Vagina (tissue), 2 donors: ENCODE measurements at regions not wholly inside any gene's neighbourhood (a gene's known extent, or its start where the extent isn't known, plus 50 kb on each side); places are given as distances from the start of the nearest gene placed in this dataset.
"Not testable (repeated sequence)": the region's sequence is repeated elsewhere in the genome, so short reads cannot be mapped to it uniquely, and the experiment has no call there.

Source experiments
- DNase-seq, 2 donors: peaks; one replicate each; pipeline ENCODE4 v3.0.0-alpha.2; 2017; ENCODE audit errors: extremely low spot score in 2 of 2
- H3K27ac ChIP-seq: fragments of 200-600 bp; sonication (generic); one replicate; pipeline ENCODE4 v1.5.1; 2019
- H3K27me3 ChIP-seq: fragments of 200-600 bp; sonication (generic); one replicate; pipeline ENCODE4 v1.5.1; 2019
- H3K36me3 ChIP-seq, 2 donors: fragments of 200-600 bp; sonication (generic); one replicate each; pipeline ENCODE4 v1.5.1; 2017 to 2019
- H3K4me1 ChIP-seq: fragments of 200-600 bp; sonication (generic); one replicate; pipeline ENCODE4 v1.5.1; 2019
- H3K4me3 ChIP-seq, 2 donors: fragments of 200-600 bp; sonication (generic); 1 replicate in 1 of 2; 2 replicates in 1 of 2; pipeline ENCODE4 v1.5.1; 2016 to 2019
- H3K9me3 ChIP-seq: fragments of 200-600 bp; sonication (generic); one replicate; pipeline ENCODE4 v1.5.1; 2019
- POLR2A ChIP-seq, 2 donors: fragments of 450-650 bp; IDR thresholded peaks; one replicate each; pipeline ENCODE4 v1.6.1; 2017; ENCODE audit warnings: antibody characterized with exemption in 2 of 2, mild to moderate bottlenecking in 2 of 2, moderate library complexity in 2 of 2
- POLR2AphosphoS5 ChIP-seq, 2 donors: sonication (generic); formaldehyde crosslinking; IDR thresholded peaks; one replicate each; pipeline ENCODE4 v1.9.0; 2017; ENCODE audit warnings: antibody characterized with exemption in 2 of 2, mild to moderate bottlenecking in 2 of 2, low read depth in 1 of 2; ENCODE audit not compliant: insufficient read depth in 1 of 2
- intact Hi-C: fragments of 100-400 bp; cut with DNase I; formaldehyde crosslinking; loops from one replicate; pipeline ENCODE4 v1.15.1; 2023
- TF ChIP-seq, protein P1 (sequence below), 3 experiments: fragments of 450-650 bp in 2 of 3; fragments of 200-600 bp in 1 of 3; sonication (generic) in 1 of 3; IDR thresholded peaks; one replicate each; pipeline ENCODE4 v1.5.1; 2017 to 2019; ENCODE audit warnings: antibody characterized with exemption in 3 of 3, mild to moderate bottlenecking in 2 of 3, moderate library complexity in 2 of 3

- Histone ChIP-seq H3K4me1 (no peaks in the 10 kb centered on the region), H3K9me3 (no peaks in the 10 kb centered on the region), H3K27ac (no peak overlapping the region), H3K4me3 (no peak overlapping the region), H3K27me3 (no peaks in the 10 kb centered on the region), H3K36me3 (no peaks in the 10 kb centered on the region)
- intact Hi-C loops, result no loop called here
- DNase-seq, result no peak
- no peak for TF ChIP-seq POLR2AphosphoS5 (IDR thresholded peaks at IDR 0.05; ENCODE audit: insufficient read depth in 1 of 2, low read depth in 1 of 2)
Observed at GRCh38 chr10:117762126-117762818, 219.7 kb downstream of the EMX2 start.

GRCh38 chr10:117762819-117763172 is 220.2 kb downstream of the EMX2 start:
- TF ChIP-seq POLR2A (IDR thresholded peaks at IDR 0.05) (no peak), POLR2AphosphoS5 (IDR thresholded peaks at IDR 0.05; ENCODE audit: insufficient read depth in 1 of 2, low read depth in 1 of 2) (no peak)
- TF ChIP-seq, protein P1, sequence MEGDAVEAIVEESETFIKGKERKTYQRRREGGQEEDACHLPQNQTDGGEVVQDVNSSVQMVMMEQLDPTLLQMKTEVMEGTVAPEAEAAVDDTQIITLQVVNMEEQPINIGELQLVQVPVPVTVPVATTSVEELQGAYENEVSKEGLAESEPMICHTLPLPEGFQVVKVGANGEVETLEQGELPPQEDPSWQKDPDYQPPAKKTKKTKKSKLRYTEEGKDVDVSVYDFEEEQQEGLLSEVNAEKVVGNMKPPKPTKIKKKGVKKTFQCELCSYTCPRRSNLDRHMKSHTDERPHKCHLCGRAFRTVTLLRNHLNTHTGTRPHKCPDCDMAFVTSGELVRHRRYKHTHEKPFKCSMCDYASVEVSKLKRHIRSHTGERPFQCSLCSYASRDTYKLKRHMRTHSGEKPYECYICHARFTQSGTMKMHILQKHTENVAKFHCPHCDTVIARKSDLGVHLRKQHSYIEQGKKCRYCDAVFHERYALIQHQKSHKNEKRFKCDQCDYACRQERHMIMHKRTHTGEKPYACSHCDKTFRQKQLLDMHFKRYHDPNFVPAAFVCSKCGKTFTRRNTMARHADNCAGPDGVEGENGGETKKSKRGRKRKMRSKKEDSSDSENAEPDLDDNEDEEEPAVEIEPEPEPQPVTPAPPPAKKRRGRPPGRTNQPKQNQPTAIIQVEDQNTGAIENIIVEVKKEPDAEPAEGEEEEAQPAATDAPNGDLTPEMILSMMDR (IDR thresholded peaks at IDR 0.05), result no peak
- no peak overlapping the region for H3K27ac ChIP-seq
- H3K27me3 ChIP-seq, result no peaks in the 10 kb centered on the region
- intact Hi-C loops, result no loop called here
- H3K36me3 ChIP-seq, result no peaks in the 10 kb centered on the region
- no peak for DNase-seq
- H3K4me1 ChIP-seq, result no peaks in the 10 kb centered on the region
- H3K9me3 ChIP-seq, result no peaks in the 10 kb centered on the region
- H3K4me3 ChIP-seq, result no peak overlapping the region

- no peak for DNase-seq
- H3K36me3 ChIP-seq, result no peaks in the 10 kb centered on the region
- no peaks in the 10 kb centered on the region for H3K4me1 ChIP-seq
- no peaks in the 10 kb centered on the region for H3K27me3 ChIP-seq
- no peak overlapping the region for H3K27ac ChIP-seq
- TF ChIP-seq POLR2A (IDR thresholded peaks at IDR 0.05) (no peak), POLR2AphosphoS5 (IDR thresholded peaks at IDR 0.05; ENCODE audit: insufficient read depth in 1 of 2, low read depth in 1 of 2) (no peak)
- TF ChIP-seq, protein P1 (IDR thresholded peaks at IDR 0.05), result no peak
- no peaks in the 10 kb centered on the region for H3K9me3 ChIP-seq
- H3K4me3 ChIP-seq, result no peak overlapping the region
- intact Hi-C loops, result no loop called here
Observed at GRCh38 chr10:117763528-117763927, 221.0 kb downstream of the EMX2 start.

- H3K36me3 ChIP-seq, result no peaks in the 10 kb centered on the region
- H3K9me3 ChIP-seq, result no peaks in the 10 kb centered on the region
- H3K27me3 ChIP-seq, result no peaks in the 10 kb centered on the region
- no peak overlapping the region for H3K27ac ChIP-seq
- no peaks in the 10 kb centered on the region for H3K4me1 ChIP-seq
- intact Hi-C loops, result no loop called here
- TF ChIP-seq, protein P1 (IDR thresholded peaks at IDR 0.05), result no peak
- TF ChIP-seq POLR2AphosphoS5 (IDR thresholded peaks at IDR 0.05; ENCODE audit: insufficient read depth in 1 of 2, low read depth in 1 of 2) (no peak), POLR2A (IDR thresholded peaks at IDR 0.05) (no peak)
- no peak for DNase-seq
- no peak overlapping the region for H3K4me3 ChIP-seq
Observed at GRCh38 chr10:117768333-117769042, 225.9 kb downstream of the EMX2 start.

DNA sequence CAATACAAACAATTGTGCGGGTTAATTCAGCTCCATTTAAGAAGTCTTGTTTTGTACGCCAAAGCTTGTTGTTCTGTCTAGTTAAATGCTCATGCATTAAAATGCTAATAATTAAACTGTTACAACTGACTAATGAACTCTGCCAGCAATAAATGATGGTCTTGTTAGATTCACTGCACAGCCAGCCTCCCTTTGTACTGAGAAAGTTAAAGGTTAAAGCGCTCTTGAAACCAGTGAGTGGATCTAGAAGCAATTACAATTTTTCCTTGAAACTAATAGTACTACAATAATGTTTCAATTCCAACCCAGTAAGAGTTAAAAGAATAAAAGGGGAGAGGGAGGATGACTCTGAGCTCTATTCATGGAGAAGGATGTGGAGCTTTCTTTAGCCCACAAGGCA is 233.0 kb downstream of the EMX2 start:
- intact Hi-C loops, result no loop called here
- H3K9me3 ChIP-seq, result no peaks in the 10 kb centered on the region

GRCh38 chr10:117777222-117777621 is 234.7 kb downstream of the EMX2 start:
- H3K4me3 ChIP-seq, intact Hi-C loops: not testable (repeated sequence)

More for the DNA sequence above, 233.0 kb downstream of the EMX2 start:
- no peaks in the 10 kb centered on the region for H3K27me3 ChIP-seq
- H3K4me3 ChIP-seq, result no peak overlapping the region
- no peak overlapping the region for H3K27ac ChIP-seq
- H3K36me3 ChIP-seq, result no peaks in the 10 kb centered on the region
- no peak for DNase-seq
- H3K4me1 ChIP-seq, result no peaks in the 10 kb centered on the region
- TF ChIP-seq POLR2AphosphoS5 (IDR thresholded peaks at IDR 0.05; ENCODE audit: insufficient read depth in 1 of 2, low read depth in 1 of 2), result no peak
- TF ChIP-seq POLR2A (IDR thresholded peaks at IDR 0.05), result no peak
- TF ChIP-seq, protein P1 (IDR thresholded peaks at IDR 0.05), result no peak

More at GRCh38 chr10:117777222-117777621, 234.7 kb downstream of the EMX2 start:
- not testable (repeated sequence) for H3K4me1 ChIP-seq, H3K9me3 ChIP-seq, DNase-seq, H3K27ac ChIP-seq, H3K27me3 ChIP-seq, H3K36me3 ChIP-seq
